ENCODE measurements at regions not wholly inside any gene's neighbourhood (a gene's known extent, or its start where the extent isn't known, plus 50 kb on each side); places are given as distances from the start of the nearest gene placed in this dataset.

DNA sequence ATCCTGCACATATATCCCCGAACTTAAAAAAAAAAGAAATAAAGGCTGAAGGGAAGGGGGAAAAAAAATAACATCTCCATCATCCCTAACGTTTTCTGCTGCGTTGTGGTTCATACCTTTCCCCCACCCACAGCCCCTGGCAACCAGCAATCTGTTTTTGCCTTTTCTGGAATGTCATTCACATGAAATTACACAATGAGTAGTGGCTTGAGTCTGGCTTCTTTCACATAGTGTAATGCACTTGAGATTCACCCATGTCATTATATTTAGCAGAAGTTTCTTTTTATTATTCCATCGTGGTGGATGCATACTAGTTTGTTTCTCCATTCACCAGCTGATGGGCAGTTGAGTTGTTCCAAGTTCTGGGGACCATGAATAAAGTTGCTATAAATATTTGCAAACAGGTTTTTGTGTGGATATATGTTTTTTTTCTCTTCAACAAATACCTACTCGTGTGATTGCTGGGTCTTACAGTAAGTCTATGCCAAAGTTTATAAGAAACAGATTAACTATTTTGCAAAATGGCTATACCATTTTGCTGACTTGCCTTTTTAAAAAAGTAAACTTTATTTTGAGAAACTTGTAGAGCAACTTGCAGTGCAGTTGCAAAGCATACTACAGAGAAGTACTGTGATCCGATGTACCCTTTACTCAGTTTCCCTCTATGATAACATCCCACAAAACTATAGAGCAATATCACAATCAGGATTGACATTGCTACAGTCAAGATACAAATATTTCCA lies 322.5 kb downstream of the LPIN1 start:
- TF ChIP-seq, protein P1, sequence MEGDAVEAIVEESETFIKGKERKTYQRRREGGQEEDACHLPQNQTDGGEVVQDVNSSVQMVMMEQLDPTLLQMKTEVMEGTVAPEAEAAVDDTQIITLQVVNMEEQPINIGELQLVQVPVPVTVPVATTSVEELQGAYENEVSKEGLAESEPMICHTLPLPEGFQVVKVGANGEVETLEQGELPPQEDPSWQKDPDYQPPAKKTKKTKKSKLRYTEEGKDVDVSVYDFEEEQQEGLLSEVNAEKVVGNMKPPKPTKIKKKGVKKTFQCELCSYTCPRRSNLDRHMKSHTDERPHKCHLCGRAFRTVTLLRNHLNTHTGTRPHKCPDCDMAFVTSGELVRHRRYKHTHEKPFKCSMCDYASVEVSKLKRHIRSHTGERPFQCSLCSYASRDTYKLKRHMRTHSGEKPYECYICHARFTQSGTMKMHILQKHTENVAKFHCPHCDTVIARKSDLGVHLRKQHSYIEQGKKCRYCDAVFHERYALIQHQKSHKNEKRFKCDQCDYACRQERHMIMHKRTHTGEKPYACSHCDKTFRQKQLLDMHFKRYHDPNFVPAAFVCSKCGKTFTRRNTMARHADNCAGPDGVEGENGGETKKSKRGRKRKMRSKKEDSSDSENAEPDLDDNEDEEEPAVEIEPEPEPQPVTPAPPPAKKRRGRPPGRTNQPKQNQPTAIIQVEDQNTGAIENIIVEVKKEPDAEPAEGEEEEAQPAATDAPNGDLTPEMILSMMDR (conservative IDR thresholded peaks at IDR 0.05; ENCODE audit: low read length): no peak
- no peak for TF ChIP-seq EZH2phosphoT487 (IDR thresholded peaks at IDR 0.05; ENCODE audit: borderline replicate concordance, low read depth, low read length)
